Mesodermal cell (in vitro differentiated cells): ENCODE measurements at regions not wholly inside any gene's neighbourhood (a gene's known extent, or its start where the extent isn't known, plus 50 kb on each side); places are given as distances from the start of the nearest gene placed in this dataset.

Experiments
- H3K27ac ChIP-seq: 2 replicates; pipeline ENCODE4 v1.7.0; 2013; ENCODE audit warnings: mild to moderate bottlenecking, low read depth, low read length, moderate library complexity; ENCODE audit not compliant: severe bottlenecking
- H3K36me3 ChIP-seq: 2 replicates; pipeline ENCODE4 v1.7.1; 2013; ENCODE audit warnings: mild to moderate bottlenecking, low read length, moderate library complexity; ENCODE audit not compliant: control insufficient read depth, insufficient read depth
- H3K4me1 ChIP-seq: one replicate; pipeline ENCODE4 v1.7.1; 2013; ENCODE audit warnings: mild to moderate bottlenecking, low read length; ENCODE audit not compliant: insufficient read depth, control insufficient read depth, poor library complexity, severe bottlenecking
- H3K4me3 ChIP-seq: 2 replicates; pipeline ENCODE4 v1.7.0; 2013; ENCODE audit warnings: low read length, control low read depth, mild to moderate bottlenecking; ENCODE audit not compliant: insufficient read depth, poor library complexity, severe bottlenecking; ENCODE audit errors: extremely low read depth
- H3K9me3 ChIP-seq: 2 replicates; pipeline ENCODE4 v1.7.1; 2013; ENCODE audit warnings: mild to moderate bottlenecking, low read length, moderate library complexity; ENCODE audit not compliant: control insufficient read depth
- WGBS, 2 experiments: methylation state at CpG; one replicate each; pipeline ENCODE4 v1.1.5; 2013; ENCODE audit warnings: missing lambda C conversion rate in 2 of 2; ENCODE audit not compliant: insufficient coverage in 2 of 2; 5-methylcytosine and 5-hydroxymethylcytosine counted together

GRCh38 chr5:6806668-6807067 lies 93.4 kb downstream of the TENT4A start:
- peaks cover 6% of the 10 kb centered on the region for H3K9me3 ChIP-seq
- no CpG with 5 or more reads among the region's 2 CpGs for WGBS, 2 experiments

GRCh38 chr5:6808462-6808861 lies 95.2 kb downstream of the TENT4A start:
- Histone ChIP-seq H3K4me3 (no peak overlapping the region), H3K27ac (no peak overlapping the region), H3K4me1 (peaks cover 5% of the 10 kb centered on the region), H3K9me3 (peaks cover 6% of the 10 kb centered on the region), H3K36me3 (no peaks in the 10 kb centered on the region)
- WGBS, 2 experiments: 86 to 89% methylated on average over 5 to 7 of the region's 7 CpGs

More at GRCh38 chr5:6806668-6807067, 93.4 kb downstream of the TENT4A start:
- H3K36me3 ChIP-seq: no peaks in the 10 kb centered on the region
- no peak overlapping the region for H3K4me3 ChIP-seq
- no peak overlapping the region for H3K27ac ChIP-seq
- peaks cover 5% of the 10 kb centered on the region for H3K4me1 ChIP-seq

DNA sequence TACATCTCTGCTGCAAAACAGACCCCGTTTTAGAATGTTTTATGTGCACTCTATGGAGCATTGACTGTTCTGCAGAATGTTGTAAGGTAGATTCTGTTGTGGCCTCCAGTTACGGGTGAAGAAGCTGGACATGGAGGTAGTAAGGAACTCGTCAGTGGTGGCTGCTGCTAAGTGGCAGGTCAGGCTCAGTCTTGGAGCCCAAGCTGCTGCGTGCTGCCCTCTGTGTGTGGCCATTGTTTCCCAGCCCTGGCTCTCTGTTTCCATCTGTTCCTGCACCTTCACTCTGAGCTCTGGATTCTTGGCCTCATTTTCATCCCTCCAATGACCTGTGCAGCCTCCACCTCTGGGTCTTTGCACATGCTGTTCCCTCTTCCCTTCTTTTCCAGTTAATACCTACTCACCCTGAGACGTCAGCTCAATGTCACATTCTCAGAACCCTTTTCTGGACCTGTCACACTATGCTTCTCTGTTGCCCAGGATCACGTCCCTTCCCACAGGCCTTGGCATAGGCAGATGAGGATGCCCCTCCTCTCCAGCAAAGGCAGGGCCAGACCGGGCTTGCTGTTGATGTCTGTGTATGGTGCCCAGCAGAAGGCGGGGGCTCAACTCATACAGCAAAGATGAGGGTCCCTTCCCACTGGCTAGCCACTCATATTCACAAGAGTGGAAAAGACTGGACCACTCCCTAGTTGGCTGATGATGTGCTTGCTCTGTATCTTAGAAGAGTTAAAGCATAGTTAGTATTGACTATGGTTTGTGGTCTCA lies 97.6 kb downstream of the TENT4A start:
- Histone ChIP-seq H3K9me3 (peaks cover 6% of the 10 kb centered on the region), H3K4me1 (no peaks in the 10 kb centered on the region), H3K4me3 (no peak overlapping the region), H3K36me3 (no peaks in the 10 kb centered on the region), H3K27ac (no peak overlapping the region)
- WGBS, 2 experiments: 88 to 93% methylated on average over 4 to 6 of the region's 8 CpGs

DNA sequence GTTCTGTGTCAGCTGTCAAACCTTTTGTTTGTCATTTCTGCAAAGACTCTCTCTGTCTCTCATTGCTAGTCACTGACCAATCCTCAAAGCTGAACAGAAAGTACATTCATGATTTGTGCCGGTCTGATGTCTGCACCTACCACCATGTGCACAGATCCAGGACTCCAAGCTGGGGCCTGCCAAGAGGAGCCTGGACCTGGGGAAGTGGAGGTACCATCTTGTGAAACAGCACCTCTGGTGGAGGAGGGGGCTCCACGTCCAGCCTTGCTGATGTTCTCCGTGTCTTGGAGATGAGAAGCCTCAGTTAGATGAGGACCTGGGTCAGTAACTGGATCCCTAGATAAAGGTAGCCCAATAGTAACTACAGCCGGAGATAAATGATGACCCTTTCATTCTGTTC lies 98.9 kb downstream of the TENT4A start:
- WGBS, 2 experiments: 81 to 86% methylated on average over 3 to 4 of the region's 4 CpGs
- Histone ChIP-seq H3K9me3 (no peaks in the 10 kb centered on the region), H3K27ac (no peak overlapping the region), H3K36me3 (no peaks in the 10 kb centered on the region), H3K4me1 (no peaks in the 10 kb centered on the region), H3K4me3 (no peak overlapping the region)

GRCh38 chr5:6812800-6813731 lies 99.8 kb downstream of the TENT4A start:
- H3K36me3 ChIP-seq: no peaks in the 10 kb centered on the region
- WGBS, 2 experiments: 78 to 84% methylated on average over 5 of the region's 8 CpGs
- H3K27ac ChIP-seq: no peak overlapping the region
- H3K4me3 ChIP-seq: no peak overlapping the region
- H3K4me1 ChIP-seq: no peaks in the 10 kb centered on the region
- no peaks in the 10 kb centered on the region for H3K9me3 ChIP-seq

DNA sequence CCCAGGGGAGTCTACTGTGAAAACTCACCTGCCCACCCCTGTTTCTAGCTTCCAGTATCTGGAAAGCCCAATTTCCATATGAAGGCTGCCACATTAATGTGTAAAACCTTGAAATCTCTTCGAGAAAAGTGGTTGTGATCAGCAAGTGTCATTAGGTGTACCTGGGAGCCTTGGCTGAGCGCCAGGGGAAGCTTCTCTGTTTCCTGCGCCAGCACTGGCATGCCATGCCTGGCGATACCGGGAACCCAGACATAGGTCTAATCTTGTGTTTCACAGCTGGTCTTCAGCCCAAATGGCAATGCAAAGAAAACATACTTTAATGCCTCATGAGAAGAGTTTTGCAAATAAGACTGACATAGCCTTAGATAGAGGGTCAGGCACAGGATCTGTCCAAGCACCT lies 101.6 kb downstream of the TENT4A start:
- no peaks in the 10 kb centered on the region for H3K9me3 ChIP-seq
- 74 to 83% methylated on average over 5 of the region's 5 CpGs for WGBS, 2 experiments

DNA sequence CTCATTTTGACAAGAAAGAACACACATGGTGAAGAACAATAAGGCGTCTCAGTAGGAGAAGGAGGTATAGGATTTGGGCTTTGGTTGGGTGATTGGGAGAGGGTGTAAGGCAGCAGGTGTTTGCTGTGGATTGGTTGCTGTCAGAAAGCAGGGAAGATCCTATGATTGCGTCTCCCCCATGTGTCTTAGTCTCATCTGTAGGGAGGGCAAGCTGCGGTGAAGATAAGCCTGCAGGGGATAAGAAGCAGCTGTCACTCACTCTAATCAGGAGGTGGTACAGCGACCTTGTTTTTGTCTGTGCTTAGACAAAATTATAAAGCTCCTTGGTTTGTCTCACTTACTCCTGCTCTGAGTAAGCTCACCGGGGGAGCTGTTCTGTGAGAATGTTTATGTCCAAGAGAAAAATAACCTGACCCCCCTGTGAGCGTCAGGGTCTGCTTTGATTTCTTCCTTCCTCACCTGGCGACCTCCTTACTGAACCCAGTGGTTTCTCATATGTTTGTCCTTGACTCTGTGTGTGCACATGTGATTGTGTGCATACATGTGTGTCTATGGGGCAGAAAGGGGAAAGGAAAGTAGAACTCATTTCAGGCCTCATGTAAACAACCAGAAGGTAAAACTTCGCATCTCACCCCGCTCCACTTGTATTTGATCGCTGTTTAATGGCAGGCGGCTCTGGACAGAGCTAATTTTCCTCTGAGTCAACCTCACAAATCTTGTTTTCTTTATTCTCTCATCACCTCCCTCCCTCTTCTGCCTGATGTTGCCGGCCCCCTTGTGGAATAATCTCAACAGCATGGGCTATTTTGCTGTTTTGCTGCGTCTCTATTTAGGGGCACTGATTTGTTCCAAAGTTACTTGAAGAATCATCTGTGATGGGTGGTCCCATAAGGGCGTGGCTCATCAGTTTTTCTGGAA lies 105.6 kb downstream of the TENT4A start:
- H3K27ac ChIP-seq: no peak overlapping the region
- WGBS, 2 experiments: 77 to 80% methylated on average over 10 of the region's 14 CpGs
- H3K36me3 ChIP-seq: no peaks in the 10 kb centered on the region
- no peak overlapping the region for H3K4me3 ChIP-seq
- no peaks in the 10 kb centered on the region for H3K4me1 ChIP-seq
- H3K9me3 ChIP-seq: no peaks in the 10 kb centered on the region

More for the DNA sequence above, 101.6 kb downstream of the TENT4A start:
- no peak overlapping the region for H3K27ac ChIP-seq
- H3K4me1 ChIP-seq: no peaks in the 10 kb centered on the region
- H3K36me3 ChIP-seq: no peaks in the 10 kb centered on the region
- H3K4me3 ChIP-seq: no peak overlapping the region

DNA sequence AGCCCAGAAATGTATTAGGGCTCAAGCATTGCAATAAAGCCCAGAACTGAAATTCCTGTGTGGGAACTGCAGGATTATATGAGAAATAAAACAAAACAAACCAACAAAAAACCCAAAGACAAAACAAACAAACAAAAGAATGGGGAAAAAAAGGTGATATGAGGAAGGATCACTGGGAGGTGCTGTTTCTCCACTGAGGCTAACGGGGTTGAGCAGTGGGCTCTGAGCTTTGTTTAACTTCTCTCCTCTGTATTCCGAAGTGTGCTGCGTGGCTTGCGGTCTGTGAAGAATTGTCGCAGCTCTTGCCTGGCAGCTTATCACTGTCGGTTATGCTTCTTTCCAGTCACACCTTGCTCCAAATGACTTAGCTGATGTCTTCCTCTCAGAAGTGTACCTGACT lies 106.3 kb downstream of the TENT4A start:
- no peaks in the 10 kb centered on the region for H3K9me3 ChIP-seq
- H3K27ac ChIP-seq: no peak overlapping the region
- no peak overlapping the region for H3K4me3 ChIP-seq
- WGBS, 2 experiments: 71 to 73% methylated on average over 3 to 6 of the region's 6 CpGs
- no peaks in the 10 kb centered on the region for H3K4me1 ChIP-seq
- no peaks in the 10 kb centered on the region for H3K36me3 ChIP-seq

DNA sequence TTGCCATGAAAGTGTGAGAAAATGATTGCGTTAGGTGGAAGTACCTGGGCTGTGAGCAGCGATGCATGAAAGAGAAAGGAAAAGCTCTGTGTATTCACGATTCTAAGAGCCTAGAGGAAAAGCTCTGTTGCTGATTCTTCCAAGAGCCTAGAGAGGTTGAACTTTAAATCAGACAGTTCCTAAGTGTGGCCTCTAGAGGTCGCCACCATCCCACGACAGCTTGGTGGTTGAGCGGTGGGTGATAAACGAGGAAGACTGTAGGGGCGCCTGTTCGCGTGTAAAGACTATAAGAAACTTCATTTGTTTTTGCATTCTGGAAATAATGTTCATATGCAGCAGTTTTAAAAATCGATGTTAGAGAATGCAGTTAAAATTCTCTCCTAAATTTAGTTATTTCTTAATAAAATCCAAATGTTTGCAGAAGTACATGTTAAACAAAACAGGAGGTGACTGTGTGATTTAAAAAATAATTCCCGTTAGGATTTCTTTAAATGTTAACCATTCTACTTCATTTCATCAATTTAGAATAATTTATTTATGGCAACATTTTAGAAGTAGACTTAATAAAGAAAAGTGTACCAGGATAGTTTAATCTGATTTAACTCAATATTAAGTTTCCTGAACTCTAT lies 107.7 kb downstream of the TENT4A start:
- Histone ChIP-seq H3K9me3 (no peaks in the 10 kb centered on the region), H3K36me3 (no peaks in the 10 kb centered on the region), H3K4me3 (no peak overlapping the region), H3K27ac (no peak overlapping the region), H3K4me1 (no peaks in the 10 kb centered on the region)
- 9 to 13% methylated on average over 5 to 7 of the region's 12 CpGs for WGBS, 2 experiments

DNA sequence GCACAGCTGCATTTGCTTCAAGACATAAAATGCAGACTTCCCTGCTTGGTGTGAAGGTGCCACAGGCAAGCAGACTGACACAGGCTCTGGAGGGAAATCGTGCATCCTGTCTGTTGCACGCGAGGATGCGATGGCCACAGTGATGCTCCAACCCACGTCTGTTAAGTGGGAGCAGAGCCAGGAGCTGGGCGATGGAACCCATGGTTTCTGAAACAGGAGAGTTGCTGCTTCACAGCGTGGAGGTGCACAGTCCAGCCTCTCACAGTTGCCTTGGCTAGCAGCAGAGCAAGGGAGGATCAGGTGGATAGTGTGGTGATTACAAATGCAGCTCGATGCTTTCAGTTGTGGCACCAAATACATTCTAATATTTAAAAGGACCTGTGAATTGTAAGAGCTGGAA lies 108.8 kb downstream of the TENT4A start:
- Histone ChIP-seq H3K36me3 (no peaks in the 10 kb centered on the region), H3K9me3 (no peaks in the 10 kb centered on the region), H3K4me1 (no peaks in the 10 kb centered on the region), H3K4me3 (no peak overlapping the region), H3K27ac (no peak overlapping the region)
- 92 to 96% methylated on average over 7 to 8 of the region's 8 CpGs for WGBS, 2 experiments
